ENCODE measurements at regions not wholly inside any gene's neighbourhood (a gene's known extent, or its start where the extent isn't known, plus 50 kb on each side); places are given as distances from the start of the nearest gene placed in this dataset.

DNA sequence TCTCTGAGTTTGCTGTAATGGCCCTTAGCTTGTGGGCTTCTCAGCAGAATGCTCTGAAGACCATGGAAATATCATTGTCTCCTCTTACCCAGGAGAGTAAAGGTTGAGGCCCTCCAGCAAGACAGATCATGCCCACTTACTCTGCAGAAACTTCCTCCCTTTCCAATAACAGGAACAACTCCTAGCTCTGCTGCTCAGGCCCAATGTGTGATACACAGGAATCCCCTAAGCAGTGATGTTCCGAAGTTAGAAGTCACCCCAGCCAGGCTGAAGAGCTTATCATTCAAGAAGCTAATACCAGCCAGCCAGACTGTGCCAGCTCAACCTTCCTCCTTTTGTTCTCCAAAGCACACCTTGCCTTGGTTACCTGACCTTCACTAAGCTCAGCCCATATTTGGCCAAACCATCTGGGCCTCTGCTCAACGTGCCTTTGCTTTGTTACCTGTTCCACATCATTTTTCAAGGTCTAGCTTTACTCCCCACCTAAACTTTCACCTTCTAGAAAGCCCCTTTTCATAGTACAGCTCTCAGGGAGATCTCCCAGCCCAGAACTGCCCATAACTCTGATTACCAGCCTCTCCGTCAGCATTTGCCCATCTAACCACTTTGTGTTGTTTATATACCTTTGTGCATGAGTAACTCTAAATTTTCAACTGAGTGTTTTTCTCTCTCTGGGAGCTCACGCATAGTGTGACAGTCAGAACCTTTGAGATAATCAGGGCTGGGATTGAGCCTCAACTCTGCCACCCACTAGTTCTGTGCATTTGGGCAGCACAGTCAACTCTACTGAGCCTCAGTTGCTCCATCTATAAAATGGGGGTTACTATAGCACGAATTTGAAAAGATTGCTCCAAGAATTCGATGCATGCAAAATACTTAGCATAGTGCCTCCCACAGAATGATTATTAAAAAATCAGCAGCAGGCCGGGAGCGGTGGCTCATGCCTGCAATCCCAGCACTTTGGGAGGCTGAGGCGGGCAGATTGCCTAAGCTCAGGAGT is 107.6 kb upstream of the CPEB4 start:
- intact Hi-C loops (cut with micrococcal nuclease), result loop anchor here (5.0 kb wide), 1 partner anchor 192 kb away; no protein-coding TSS in a partner anchor

- intact Hi-C loops (cut with micrococcal nuclease), result loop anchor here (5.0 kb wide), 1 partner anchor 191 kb away; no protein-coding TSS in a partner anchor
Measured at GRCh38 chr5:173781432-173781815, 106.7 kb upstream of the CPEB4 start.

- intact Hi-C loops (cut with micrococcal nuclease), result loop anchor here (1.0 to 5.0 kb wide), 4 partner anchors 107 to 190 kb away; partner anchors contain the start of genes BOD1 and CPEB4
Measured at GRCh38 chr5:173781816-173782670, 106.1 kb upstream of the CPEB4 start.

DNA sequence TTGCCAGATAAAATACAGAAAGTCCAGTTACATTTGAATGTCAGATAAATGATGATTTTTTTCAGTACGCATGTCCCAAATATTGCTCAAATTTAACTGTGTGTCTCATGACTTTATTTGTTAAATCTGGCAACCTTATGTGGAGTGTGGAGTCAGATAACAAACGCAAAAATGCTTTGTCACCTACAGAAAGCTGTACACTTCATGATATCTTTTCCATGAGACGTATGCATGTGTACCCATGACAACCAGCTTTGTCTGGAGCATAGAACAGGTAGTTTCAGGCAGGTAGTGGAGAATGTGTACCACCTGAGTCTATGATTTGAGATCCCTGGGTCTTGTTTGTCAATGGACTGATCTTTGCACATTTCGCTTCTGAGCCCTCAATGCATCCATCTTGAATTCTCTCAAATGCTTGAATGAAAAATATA is 105.5 kb upstream of the CPEB4 start:
- intact Hi-C loops (cut with micrococcal nuclease), result loop anchor here (1.0 to 5.0 kb wide), 4 partner anchors 106 to 190 kb away; partner anchors contain the start of genes BOD1 and CPEB4

GRCh38 chr5:173783371-173783770 is 104.8 kb upstream of the CPEB4 start:
- intact Hi-C loops (cut with micrococcal nuclease), result loop anchor here (2.0 to 5.0 kb wide), 2 partner anchors 105 to 189 kb away; partner anchors contain the start of gene CPEB4

- intact Hi-C loops (cut with micrococcal nuclease), result no loop called here
Measured at GRCh38 chr5:173785400-173785799, 102.7 kb upstream of the CPEB4 start.

GRCh38 chr5:173785866-173786265 is 102.3 kb upstream of the CPEB4 start:
- intact Hi-C loops (cut with micrococcal nuclease), result no loop called here

DNA sequence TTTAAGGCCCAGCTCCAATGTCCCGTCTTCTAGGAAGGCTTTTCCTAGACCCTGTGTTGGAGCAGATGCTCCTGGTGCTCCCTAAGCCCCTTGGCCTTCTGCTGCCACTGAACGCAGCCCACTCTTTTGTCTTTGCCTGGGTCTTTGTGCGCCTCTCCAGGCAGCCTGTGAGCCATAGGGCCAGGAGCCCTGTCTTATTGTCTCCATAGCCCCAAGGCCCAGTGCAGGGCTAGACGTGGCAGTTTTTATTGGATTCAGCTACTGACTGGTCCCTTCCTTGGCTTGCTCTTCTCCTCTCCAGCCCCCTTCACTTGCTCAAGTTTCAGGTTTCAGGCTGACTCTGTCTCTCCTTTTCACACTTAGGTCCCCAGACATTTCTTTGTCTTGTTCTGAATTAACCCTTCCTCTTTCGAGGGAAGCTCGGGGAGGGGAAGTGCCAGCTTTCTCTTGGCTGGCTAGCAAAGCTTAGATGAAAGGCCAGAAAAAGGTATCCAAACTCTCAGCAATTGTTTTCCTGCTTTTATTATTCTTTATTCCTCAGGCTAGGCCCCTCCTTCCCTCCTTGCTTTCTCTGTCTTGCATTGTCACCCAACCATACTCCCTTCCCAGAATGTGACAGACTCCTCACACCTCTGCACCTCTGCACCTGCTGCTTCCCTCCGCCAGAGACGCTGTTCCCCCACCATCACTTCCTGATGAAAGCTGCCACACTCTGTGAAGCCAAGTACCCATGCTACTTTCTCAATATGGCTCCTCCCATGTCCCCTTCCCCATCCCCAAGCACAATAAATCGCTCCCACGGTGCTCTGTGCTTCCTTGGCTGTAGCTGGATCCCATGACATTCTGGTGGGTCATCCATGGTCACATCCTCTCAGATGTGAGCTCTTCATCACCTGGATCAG is 101.6 kb upstream of the CPEB4 start:
- intact Hi-C loops (cut with micrococcal nuclease), result no loop called here

DNA sequence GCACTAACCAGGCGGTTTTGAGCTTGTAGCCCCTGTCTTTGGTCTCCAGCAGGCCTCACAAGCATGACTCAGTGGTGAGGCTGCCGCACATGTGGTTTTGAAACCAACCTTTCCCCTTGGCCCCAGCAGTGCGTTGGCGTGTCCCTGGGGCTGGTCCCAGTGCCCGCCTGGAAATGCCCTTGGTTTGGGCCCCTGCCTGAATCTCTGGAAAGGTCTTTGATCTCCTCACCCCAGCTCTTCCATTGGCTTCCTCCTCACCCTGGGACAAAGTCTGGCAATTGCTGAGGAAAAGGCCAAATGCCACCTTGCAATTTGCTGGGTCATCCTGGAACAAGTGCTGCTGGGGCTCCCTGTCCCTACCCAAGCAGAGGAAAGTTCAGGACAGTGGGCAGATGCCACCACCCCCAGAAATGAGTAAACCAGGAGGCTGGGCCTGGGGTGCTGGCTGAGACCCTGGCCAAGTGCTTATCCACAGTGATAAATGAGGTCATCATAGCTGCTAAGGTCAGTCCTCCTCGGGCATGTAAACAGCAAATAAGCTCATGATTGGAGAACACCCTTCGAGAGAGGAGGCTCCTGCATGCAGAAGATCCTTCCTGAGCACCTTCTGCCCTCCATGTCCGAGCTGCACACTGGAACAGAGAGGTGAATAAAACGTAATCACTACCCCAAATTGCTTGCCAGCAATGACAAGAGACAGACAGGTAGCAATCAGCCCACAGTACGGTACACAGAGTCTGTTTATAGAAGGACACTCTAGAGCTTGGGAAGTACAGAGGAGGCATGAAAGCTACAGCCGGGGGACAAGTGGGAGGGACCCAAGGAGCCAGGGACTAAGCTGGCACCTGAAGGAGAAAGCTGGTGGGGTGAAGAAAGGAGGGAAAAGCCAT is 98.9 kb upstream of the CPEB4 start:
- intact Hi-C loops (cut with micrococcal nuclease), result no loop called here

DNA sequence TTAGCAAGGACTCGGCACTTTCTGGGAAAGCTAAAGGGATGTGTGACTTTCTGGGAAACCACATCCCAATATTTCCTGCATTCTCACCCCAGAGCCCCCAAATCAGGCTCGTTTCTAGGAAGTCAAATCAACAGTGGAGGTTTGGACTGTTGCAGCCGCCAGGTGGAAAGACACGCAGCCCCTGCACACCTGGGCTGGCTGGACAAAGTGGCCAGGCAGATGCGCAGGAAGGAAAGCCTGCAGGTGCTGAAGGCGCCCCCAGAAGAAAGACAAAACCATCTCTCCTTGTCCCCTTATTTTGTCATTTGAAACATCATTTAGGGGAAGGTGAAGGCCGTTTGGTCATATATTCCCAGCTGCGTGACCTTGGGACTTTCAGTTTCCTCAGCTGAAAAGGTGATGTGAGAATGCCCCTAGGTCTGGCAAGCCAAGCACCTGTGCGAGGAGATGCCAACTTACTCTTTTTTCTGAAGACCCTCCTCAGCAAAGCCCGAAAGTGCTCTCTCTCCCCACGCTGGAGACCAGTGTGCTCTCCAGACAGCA is 97.9 kb upstream of the CPEB4 start:
- intact Hi-C loops (cut with micrococcal nuclease), result no loop called here

- intact Hi-C loops (cut with micrococcal nuclease), result no loop called here
Measured at GRCh38 chr5:173790836-173791546, 97.2 kb upstream of the CPEB4 start.

- intact Hi-C loops (cut with micrococcal nuclease), result no loop called here
Measured at GRCh38 chr5:173791878-173792277, 96.3 kb upstream of the CPEB4 start.

GRCh38 chr5:173792781-173793547 is 95.2 kb upstream of the CPEB4 start:
- intact Hi-C loops (cut with micrococcal nuclease), result no loop called here

- intact Hi-C loops (cut with micrococcal nuclease), result no loop called here
Measured at GRCh38 chr5:173793648-173794548, 94.3 kb upstream of the CPEB4 start.

- intact Hi-C loops (cut with micrococcal nuclease), result no loop called here
Measured at GRCh38 chr5:173794901-173795416, 93.2 kb upstream of the CPEB4 start.

DNA sequence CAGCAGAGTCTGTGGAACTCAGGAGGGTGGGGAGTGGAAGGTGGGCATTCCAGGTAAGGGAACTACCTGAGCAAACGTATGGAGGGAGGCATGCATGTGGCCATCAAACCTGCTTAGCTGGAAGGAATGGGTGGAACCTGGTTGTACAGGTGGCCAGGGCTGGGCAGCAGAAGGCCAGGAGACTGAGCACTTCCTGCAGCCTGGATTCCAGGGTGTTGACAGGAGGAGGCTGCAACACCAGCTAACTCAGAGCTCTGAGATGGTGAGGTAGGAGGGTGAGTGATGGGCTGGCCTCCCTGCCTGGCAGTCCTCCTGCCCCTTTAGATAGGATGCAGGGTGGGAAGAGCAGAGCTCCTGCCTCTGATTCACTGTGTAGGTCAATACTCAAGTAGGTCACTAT is 92.5 kb upstream of the CPEB4 start:
- intact Hi-C loops (cut with micrococcal nuclease), result no loop called here

Measured in T-helper 1 cell treated with Interleukin-12 subunit alpha and Interleukin-12 subunit beta and Interleukin-4 antibody, amounts not matched to agents 30 ng/mL and 1 ng/mL, for 36 hours (primary cell).